Stimulated activated naive CD8-positive, alpha-beta T cell treated with anti-CD3 and anti-CD28 coated beads, Interleukin-15, amount 100 ng/mL, for 72 hours (primary cell): ENCODE measurements at regions not wholly inside any gene's neighbourhood (a gene's known extent, or its start where the extent isn't known, plus 50 kb on each side); places are given as distances from the start of the nearest gene placed in this dataset.
"Not testable (repeated sequence)": the region's sequence is repeated elsewhere in the genome, so short reads cannot be mapped to it uniquely, and the experiment has no call there.

Experiments
- ATAC-seq: fragments of 150-1000 bp; cut with Tn5 transposase; 2 replicates; pipeline ENCODE4 v1.10.0; 2021; ENCODE audit warnings: mild to moderate bottlenecking, moderate library complexity
- DNase-seq, 2 donors: peaks; one replicate each; pipeline ENCODE4 v3.0.0; 2021 to 2022
- H3K27ac Mint-ChIP-seq, 2 donors: one replicate each; pipeline ENCODE4 v1.8.0; 2022; ENCODE audit warnings: mild to moderate bottlenecking in 2 of 2, mixed read lengths in 2 of 2, moderate library complexity in 2 of 2
- H3K27me3 Mint-ChIP-seq: one replicate; pipeline ENCODE4 v1.8.0; 2022; ENCODE audit warnings: mixed read lengths
- H3K4me1 Mint-ChIP-seq: one replicate; pipeline ENCODE4 v1.8.0; 2022; ENCODE audit warnings: mild to moderate bottlenecking, mixed read lengths
- H3K4me3 Mint-ChIP-seq, 2 donors: one replicate each; pipeline ENCODE4 v1.8.0; 2022; ENCODE audit warnings: mild to moderate bottlenecking in 2 of 2, mixed read lengths in 2 of 2, moderate library complexity in 1 of 2
- H3K9me3 Mint-ChIP-seq, 2 donors: one replicate each; pipeline ENCODE4 v1.8.0; 2022; ENCODE audit warnings: mixed read lengths in 2 of 2

DNA sequence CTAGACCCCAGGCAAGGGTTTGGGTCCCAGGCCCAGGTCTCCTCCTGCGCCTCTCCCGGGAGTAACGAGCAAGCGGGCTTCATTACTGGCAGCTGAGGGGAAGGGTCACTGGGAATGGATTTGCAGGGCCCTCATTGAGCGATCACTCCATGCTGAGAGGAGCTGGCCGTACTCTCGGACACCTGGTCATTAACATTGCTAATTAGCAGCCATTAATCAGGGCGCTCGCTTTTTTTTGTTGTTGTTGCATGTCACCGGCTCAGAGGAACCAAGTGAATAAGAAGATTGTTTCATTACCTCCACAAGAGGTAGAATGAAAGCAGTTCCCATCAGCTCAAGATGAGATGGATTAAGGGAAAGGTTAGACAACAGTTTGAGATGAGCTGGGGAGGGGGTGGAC is 293.0 kb upstream of the ATP11B start:
- Mint-ChIP-seq H3K9me3 (no peaks in the 10 kb centered on the region), H3K4me3 (no peak overlapping the region), H3K27ac (no peak overlapping the region), H3K4me1 (no peaks in the 10 kb centered on the region), H3K27me3 (no peaks in the 10 kb centered on the region)
- DNase-seq = no peak
- ATAC-seq = no peak

DNA sequence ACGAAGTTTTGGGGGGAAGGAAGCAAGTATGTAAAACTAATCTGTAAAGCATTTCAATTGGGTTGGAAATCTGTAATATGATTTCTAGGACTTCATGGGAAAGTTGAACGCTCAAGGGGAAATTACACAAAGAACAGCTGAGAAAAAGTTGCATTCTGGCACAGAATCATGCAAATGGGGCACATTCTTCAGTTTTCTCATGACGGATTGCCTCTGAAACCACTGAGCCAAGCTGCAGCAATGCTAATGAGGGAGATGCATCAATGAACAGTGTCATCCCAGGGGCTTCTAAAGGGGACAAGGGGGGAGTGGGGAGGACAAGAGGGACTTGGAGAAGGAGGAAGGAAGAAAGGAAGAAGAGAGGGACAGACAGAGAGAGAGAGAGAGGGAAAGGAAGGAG is 291.4 kb upstream of the ATP11B start:
- Mint-ChIP-seq H3K27ac (no peak overlapping the region), H3K9me3 (no peaks in the 10 kb centered on the region), H3K27me3 (no peaks in the 10 kb centered on the region), H3K4me1 (no peaks in the 10 kb centered on the region), H3K4me3 (no peak overlapping the region)
- no peak for ATAC-seq
- no peak for DNase-seq

DNA sequence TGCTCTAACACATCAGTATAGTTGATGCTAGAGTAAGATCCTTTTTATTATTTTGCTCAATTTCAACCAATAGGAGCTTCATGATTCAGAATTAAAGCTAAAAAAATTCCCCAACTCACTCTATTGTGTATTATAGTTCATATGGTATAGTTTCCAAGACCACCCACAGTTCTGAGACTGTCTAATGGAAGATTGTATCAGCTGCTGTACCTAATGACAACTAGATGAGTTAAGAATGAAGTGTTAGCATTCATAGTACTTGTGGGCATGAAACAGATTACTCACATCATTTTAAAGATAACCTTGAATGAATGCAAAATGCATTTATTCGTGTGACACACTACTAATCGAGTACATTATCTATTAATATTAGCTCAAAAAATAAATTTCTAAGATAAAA is 289.9 kb upstream of the ATP11B start:
- Mint-ChIP-seq H3K27ac (peak overlapping the region in 1 of 2 donors; percentile 76), H3K27me3 (no peaks in the 10 kb centered on the region), H3K9me3 (no peaks in the 10 kb centered on the region), H3K4me1 (no peaks in the 10 kb centered on the region), H3K4me3 (no peak overlapping the region)
- ATAC-seq = no peak
- DNase-seq = no peak

DNA sequence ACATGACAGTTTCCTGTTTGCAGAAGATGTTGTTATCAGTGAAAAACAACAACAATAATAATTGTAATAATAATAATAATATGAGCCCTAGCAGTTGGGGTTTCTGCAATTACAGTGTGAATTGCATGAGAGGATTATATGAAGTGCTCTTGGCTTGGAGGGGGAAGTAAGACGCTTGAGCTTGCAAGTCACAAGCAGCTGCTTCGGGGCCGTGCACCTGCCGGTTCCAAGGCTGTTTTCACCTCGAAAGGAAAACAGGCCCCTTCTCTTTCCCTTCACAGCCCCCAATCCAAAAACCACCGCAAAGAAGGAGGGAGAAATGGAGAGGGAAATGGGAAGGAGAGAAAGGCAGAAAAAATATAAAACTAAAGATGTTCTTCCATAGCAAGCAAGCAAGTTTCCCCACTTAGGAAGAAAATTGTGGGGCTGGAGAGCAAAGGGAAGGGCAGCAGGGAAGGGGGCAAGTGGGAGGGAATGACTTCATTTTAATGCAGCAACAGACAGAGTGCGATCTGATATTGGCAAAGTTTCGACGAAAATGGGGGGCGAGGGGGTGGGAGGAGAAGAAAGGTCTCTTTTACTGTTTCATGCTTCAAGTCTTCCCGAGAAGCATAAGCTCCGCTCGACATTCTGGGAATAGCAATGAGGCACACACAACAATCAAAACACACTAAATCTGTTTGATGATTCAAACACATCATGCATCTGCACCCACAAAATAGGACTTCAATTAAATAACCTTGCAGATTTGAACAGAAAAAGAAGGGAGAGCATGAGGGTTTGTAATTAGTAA is 284.2 kb upstream of the ATP11B start:
- Mint-ChIP-seq H3K4me3 (no peak overlapping the region), H3K27ac (no peak overlapping the region), H3K4me1 (no peaks in the 10 kb centered on the region), H3K9me3 (no peaks in the 10 kb centered on the region), H3K27me3 (no peaks in the 10 kb centered on the region)
- no peak for ATAC-seq
- DNase-seq = no peak

DNA sequence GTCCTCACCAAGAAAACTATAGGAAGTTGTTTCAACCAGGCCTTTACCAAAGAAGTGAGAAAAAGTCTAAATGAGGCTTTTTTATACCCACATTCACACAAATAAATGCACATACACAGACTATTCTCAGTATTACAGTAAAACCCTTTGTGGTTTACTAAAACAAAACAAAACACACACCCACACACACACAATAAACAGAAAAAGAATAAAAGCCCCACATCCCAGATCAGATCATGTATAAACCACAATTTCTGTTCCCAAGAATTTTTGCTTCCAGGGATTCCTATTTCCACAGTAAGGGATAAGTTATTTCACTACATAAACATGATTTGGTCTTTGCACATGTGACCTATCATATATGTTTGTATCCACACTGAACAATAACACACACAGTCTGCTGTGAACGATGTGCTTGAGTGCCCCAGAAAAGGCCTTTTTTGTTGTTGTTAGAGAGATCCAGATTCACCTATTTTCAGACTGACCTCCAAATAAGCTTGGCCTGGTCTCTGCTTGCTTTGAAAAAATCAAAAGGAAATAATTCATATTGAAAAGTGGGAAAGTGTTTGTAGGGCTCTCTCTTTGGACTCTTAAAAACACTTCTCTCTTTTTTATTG is 283.4 kb upstream of the ATP11B start:
- Mint-ChIP-seq H3K4me3 (no peak overlapping the region), H3K4me1 (no peaks in the 10 kb centered on the region), H3K27ac (no peak overlapping the region), H3K27me3 (no peaks in the 10 kb centered on the region), H3K9me3 (no peaks in the 10 kb centered on the region)
- no peak for DNase-seq
- no peak for ATAC-seq

DNA sequence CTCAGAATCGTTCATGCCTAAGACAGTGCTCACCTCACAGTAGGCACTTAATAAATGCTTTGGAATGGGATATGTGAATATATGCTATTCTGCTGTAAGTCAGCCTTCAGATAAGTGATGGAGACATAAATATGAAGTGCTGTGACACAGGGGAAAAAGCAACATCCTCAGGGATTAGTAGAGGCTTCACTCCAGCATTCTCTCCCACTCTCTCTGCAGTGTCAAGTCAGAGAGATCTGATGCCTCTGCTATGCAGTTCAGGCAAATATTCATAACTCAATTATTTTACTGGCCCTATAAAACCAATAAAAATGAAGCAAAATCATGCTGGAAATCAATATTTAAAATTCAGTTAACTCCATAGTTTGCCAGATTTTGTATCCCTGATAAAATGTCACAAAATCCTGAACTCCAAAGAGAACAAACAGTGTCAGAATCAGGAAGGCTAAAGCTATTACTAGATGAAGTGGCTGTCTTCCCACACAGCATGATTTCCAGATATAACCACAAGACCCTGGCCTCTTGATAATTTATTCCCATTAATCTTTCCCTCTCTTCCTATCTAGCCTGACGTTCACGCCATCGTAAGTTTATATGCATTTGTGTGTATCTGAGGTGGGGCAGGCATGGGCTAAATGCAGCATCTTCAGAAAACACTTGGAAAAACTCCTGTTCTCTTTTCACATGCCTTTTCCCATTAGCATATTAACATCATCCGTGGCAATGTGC is 278.9 kb upstream of the ATP11B start:
- H3K4me1 Mint-ChIP-seq = no peaks in the 10 kb centered on the region
- no peaks in the 10 kb centered on the region for H3K9me3 Mint-ChIP-seq
- no peak for DNase-seq
- no peaks in the 10 kb centered on the region for H3K27me3 Mint-ChIP-seq
- no peak overlapping the region for H3K27ac Mint-ChIP-seq
- H3K4me3 Mint-ChIP-seq = no peak overlapping the region
- no peak for ATAC-seq

DNA sequence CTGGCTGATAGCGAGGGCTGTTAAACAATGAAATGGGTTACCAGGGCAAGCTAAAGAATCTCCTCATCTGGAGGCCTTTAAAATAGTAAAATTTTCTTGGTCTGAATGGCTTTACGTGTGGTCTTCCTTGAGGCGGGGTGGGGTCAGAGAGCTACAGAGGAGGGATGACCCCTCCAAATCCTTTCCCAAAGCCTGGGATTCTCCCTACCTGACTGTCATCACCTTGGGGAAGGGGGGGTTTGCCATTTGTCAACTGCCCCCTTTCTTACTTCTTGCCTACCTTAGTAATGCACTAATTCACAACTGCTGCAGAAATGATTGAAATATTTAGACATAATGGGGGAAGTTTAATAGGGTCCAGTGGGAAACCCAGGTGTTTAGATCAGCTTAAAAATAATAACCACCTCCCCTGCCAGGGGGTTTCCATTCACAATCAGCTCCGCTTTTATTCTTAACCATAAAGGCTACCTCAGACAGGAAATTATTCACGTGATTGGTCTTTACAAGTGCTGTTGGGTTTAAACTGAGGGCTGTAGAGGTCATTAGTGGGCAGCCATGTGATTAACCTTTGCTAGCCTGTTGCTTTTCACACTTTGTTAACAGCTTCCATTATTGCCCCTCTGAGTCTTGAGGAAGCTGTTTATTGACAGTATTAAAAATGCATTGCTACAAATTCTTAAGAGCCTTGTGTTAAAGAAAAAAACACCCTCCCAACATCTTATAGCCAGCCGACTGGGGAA is 276.5 kb upstream of the ATP11B start:
- Mint-ChIP-seq H3K4me1 (no peaks in the 10 kb centered on the region), H3K27me3 (no peaks in the 10 kb centered on the region), H3K9me3 (no peaks in the 10 kb centered on the region), H3K4me3 (no peak overlapping the region), H3K27ac (no peak overlapping the region)
- ATAC-seq (no peak), DNase-seq (no peak)

DNA sequence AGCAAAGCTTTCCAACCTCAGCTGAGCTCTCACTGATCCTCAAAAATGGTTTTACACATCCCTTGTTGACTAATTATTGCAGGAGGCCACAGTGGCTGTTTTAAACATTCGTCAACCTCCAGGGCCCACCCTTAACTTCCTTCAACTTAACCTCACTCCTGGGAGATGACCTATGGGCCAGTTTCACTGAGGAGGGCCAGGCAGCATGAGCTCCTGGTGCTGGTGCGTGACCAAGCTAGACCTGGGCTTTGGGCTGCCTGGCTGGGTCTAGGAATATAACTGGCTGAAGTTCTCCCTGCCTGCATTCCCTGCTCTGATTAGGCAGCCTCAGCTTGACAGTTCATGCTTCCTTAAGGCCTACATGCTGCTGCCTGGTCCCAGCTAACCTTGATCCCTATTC is 273.7 kb upstream of the ATP11B start:
- H3K9me3 Mint-ChIP-seq = no peaks in the 10 kb centered on the region
- DNase-seq (no peak), ATAC-seq (no peak)
- H3K27ac Mint-ChIP-seq = no peak overlapping the region
- H3K27me3 Mint-ChIP-seq = no peaks in the 10 kb centered on the region
- H3K4me3 Mint-ChIP-seq = no peak overlapping the region
- no peaks in the 10 kb centered on the region for H3K4me1 Mint-ChIP-seq

DNA sequence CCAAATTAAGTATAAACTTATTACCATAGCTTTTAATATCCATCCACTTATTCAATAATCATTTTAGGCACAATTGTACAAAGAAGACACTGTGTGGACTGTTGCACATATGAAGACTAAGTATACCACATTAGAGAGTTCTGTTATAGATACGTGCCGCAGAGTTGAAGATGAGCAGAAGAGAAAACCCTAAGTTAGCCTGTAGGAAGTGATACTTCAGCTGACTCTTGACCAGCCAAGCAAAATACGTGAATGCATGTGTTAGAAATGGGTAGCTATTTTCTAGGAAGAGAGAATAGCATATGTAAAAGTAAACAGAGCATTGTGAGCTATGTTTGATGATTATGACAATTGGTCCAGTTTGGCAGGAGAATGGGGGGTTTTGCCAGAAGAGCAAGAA is 272.0 kb upstream of the ATP11B start:
- Mint-ChIP-seq H3K27me3 (no peaks in the 10 kb centered on the region), H3K9me3 (no peaks in the 10 kb centered on the region), H3K4me1 (no peaks in the 10 kb centered on the region), H3K4me3 (no peak overlapping the region), H3K27ac (no peak overlapping the region)
- DNase-seq (no peak), ATAC-seq (no peak)

DNA sequence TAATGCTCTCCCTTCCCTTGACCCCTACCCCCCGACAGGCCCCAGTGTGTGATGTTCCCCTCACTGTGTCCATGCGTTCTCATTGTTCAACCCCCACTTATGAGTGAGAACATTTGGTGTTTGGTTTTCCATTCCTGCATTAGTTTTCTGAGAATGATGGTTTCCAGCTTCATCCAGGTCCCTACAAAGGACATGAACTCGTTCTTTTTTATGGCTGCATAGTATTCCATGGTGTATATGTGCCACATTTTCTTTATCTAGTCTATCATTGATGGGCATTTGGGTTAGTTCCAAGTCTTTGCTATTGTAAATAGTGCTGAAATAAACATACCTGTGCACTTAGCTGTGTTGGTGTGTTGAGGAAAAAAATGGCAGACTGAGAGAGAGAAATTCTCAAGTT is 269.9 kb upstream of the ATP11B start:
- H3K27ac Mint-ChIP-seq, H3K4me3 Mint-ChIP-seq, H3K4me1 Mint-ChIP-seq, ATAC-seq, DNase-seq, H3K9me3 Mint-ChIP-seq: not testable (repeated sequence)
- H3K27me3 Mint-ChIP-seq = peaks cover 10% of the 10 kb centered on the region

DNA sequence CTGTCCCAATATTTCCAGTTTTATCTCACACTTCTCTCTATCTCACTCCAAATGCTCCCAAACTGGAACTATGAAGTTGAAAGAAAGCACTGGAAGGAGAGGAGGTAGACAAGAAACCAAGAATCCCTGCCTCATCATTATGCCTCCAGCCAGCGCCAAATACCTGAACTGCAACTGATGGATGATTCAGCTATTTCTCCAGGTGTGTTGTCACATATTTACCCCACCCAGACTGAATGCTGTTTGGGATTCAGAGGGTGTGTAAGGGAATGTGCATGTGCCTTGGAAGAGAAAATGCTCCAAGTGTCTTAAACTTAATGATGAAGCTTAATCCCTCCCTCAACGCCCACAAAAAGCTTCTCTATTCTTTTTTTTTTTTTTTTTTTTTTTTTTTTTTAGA is 269.5 kb upstream of the ATP11B start:
- ATAC-seq (no peak), DNase-seq (no peak)
- Mint-ChIP-seq H3K27ac (no peak overlapping the region), H3K27me3 (peaks cover 10% of the 10 kb centered on the region), H3K4me1 (no peaks in the 10 kb centered on the region), H3K4me3 (no peak overlapping the region), H3K9me3 (no peaks in the 10 kb centered on the region)

DNA sequence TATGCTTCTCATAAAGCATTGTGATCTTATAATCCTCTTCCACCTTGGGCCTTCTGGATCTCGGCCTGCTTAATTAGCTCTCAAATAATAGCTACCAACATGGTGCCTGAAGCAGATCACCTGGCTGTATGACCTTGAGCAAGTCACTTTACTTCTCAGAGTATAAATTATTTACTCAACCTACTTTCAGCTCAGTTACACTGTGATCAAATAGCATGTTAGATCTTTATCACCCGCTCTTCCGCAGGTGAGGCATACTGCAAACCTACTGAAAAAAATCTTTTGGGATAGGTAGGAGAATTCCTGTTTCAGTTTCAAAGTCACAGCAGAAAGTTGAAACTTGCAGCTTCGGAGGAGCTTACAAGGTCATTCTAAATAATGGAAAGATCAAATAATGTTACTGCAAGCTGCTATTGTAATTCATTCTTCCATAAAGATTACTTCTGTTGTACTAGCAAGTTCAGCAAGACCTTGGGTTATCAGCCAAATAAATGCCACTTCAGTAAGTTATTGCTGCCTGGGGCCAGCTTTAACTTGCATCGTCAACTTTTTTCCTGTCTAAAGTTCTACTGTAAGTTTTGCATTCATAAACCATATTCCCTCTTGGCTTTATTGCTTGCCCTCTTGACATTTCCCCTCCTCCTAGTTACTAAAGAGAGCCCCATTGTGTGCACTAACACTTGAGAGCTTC is 268.4 kb upstream of the ATP11B start:
- ATAC-seq (no peak), DNase-seq (no peak)
- no peaks in the 10 kb centered on the region for H3K4me1 Mint-ChIP-seq
- peaks cover 10% of the 10 kb centered on the region for H3K27me3 Mint-ChIP-seq
- H3K9me3 Mint-ChIP-seq = no peaks in the 10 kb centered on the region
- H3K4me3 Mint-ChIP-seq = no peak overlapping the region
- no peak overlapping the region for H3K27ac Mint-ChIP-seq

DNA sequence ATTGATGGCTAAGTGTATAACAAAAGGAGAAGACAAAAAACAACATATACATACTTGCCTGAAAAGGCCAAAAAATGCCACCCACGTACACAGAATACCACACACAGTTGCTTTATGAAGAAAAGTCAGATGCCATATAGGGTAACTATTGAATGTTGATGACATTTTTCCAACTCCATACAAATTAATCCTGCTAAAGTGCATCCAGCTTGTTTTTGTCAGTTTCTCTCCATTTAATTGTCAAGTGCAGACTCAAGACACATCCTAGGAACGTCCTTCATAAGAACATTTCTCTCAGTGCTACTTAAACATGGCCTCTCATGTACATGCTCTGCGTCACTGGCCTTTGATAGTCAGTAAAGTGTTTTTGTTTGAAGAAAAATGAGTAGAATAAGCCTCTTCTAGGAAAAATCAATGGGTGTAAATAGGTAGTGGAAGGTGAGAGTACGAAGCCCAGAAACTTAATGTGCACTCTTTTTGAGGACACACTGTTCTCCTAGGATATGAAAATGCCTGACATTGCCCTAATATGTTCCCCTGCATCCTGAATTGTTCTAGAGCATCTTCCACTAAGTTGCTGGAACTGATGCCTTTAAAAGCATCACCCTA is 267.4 kb upstream of the ATP11B start:
- ATAC-seq (no peak), DNase-seq (no peak)
- Mint-ChIP-seq H3K27ac (no peak overlapping the region), H3K9me3 (no peaks in the 10 kb centered on the region), H3K4me3 (no peak overlapping the region), H3K4me1 (no peaks in the 10 kb centered on the region), H3K27me3 (peaks cover 10% of the 10 kb centered on the region)

DNA sequence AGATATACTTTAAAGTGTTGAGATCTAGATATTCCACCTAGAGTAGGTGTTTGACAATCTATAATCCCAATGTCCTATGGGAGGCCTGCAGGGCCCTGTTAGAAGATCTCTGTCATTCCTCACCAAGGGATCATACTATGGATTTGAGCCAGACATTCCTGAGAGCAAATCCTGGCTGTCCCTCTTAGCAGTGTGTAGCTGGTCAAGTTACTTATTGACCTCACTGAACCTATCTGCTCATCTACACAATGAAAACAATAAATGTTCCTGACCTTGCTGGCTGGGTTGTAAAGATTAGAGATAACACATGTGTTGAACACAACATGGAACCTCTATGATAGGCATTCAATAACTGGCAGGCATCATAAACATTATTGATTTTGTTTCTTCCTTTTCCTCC is 265.6 kb upstream of the ATP11B start:
- no peak for ATAC-seq

DNA sequence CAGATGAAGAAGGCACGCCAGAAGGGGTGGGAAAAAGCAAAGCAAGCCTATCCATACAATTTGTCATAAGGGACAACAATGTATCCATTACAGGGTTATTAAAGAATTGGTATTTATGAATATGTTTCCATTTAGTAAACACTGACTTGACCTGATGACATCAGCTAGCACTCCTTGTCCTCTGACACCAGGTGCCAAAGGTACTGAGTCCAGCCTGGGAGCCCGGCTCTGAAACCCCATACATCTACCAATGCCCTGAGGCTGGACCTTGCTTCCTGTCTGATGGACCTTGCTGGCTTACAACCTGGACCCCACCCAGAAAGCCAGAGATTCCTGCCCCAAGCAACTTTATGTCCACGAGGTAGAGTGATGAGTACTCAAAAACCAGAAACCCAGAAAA is 263.0 kb upstream of the ATP11B start:
- Mint-ChIP-seq H3K27ac (no peak overlapping the region), H3K4me1 (no peaks in the 10 kb centered on the region), H3K9me3 (peaks cover 0 to 6% of the 10 kb centered on the region in 2 donors), H3K27me3 (peaks cover 10% of the 10 kb centered on the region), H3K4me3 (no peak overlapping the region)
- ATAC-seq (no peak), DNase-seq (no peak)

More for the DNA sequence above, 265.6 kb upstream of the ATP11B start:
- Mint-ChIP-seq H3K4me1 (no peaks in the 10 kb centered on the region), H3K27ac (no peak overlapping the region), H3K27me3 (peaks cover 10% of the 10 kb centered on the region), H3K4me3 (no peak overlapping the region), H3K9me3 (no peaks in the 10 kb centered on the region)
- no peak for DNase-seq
